ENCODE measurements at regions not wholly inside any gene's neighbourhood (a gene's known extent, or its start where the extent isn't known, plus 50 kb on each side); places are given as distances from the start of the nearest gene placed in this dataset.

DNA sequence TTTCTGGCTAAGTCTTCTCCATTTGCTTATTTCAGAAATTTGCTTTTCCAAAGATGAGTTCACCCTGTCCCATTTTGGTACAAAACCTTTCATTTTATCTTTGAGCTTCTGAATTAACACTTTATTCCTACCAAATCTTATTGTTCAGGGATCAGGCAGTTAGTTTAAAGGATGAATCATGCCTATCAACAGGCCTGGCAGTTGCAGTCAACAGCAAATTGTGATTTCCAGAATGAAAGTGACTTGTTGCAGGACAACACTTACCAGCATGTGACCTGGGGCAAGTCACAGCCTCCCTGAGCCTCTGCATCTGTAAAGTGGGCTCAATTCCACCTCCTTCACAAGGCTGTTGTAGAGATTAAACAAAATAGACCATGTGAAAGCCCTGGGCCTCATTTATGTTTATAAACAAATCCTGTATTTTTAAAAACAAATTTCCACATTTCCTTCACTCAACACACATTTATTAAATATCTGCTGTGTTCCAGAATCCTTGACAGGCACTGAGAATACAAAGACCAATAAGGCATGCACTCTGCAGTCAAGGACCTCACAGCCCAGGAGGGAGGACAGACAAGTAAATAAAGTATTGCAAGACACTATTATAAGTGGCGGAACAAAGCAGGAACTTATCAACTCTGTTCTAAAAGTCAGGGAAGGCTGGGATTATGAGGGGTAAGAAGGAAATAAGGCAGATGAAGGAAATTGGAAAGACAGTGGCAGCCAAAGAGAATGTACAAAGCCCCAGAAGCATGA is 359.1 kb upstream of the IL12A start:
- no peaks in the 10 kb centered on the region for H3F3A ChIP-seq (ENCODE audit: insufficient read depth)
- no peak overlapping the region for H3K4me2 ChIP-seq (ENCODE audit: low read depth, low read length, poor library complexity, severe bottlenecking)
- TF ChIP-seq EZH2phosphoT487 (conservative IDR thresholded peaks at IDR 0.05; ENCODE audit: low read length): no peak
- TF ChIP-seq, protein P1, sequence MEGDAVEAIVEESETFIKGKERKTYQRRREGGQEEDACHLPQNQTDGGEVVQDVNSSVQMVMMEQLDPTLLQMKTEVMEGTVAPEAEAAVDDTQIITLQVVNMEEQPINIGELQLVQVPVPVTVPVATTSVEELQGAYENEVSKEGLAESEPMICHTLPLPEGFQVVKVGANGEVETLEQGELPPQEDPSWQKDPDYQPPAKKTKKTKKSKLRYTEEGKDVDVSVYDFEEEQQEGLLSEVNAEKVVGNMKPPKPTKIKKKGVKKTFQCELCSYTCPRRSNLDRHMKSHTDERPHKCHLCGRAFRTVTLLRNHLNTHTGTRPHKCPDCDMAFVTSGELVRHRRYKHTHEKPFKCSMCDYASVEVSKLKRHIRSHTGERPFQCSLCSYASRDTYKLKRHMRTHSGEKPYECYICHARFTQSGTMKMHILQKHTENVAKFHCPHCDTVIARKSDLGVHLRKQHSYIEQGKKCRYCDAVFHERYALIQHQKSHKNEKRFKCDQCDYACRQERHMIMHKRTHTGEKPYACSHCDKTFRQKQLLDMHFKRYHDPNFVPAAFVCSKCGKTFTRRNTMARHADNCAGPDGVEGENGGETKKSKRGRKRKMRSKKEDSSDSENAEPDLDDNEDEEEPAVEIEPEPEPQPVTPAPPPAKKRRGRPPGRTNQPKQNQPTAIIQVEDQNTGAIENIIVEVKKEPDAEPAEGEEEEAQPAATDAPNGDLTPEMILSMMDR (IDR thresholded peaks at IDR 0.05; ENCODE audit: insufficient read depth, low read length, poor library complexity, severe bottlenecking): no peak
- H3K36me3 ChIP-seq (ENCODE audit: low read length): no peaks in the 10 kb centered on the region
- H3K79me2 ChIP-seq (ENCODE audit: insufficient read depth, low read length): no peaks in the 10 kb centered on the region
- H3K9me2 ChIP-seq (replicated peaks; ENCODE audit: insufficient read depth, low read length): no peaks in the 10 kb centered on the region
- H3K27me3 ChIP-seq (ENCODE audit: low read length): no peaks in the 10 kb centered on the region
- no peak overlapping the region for H2AFZ ChIP-seq (ENCODE audit: low read depth, low read length, severe bottlenecking)
- no peak overlapping the region for H3K4me3 ChIP-seq (ENCODE audit: insufficient read depth, low read length, poor library complexity, severe bottlenecking)
- no peaks in the 10 kb centered on the region for H4K20me1 ChIP-seq (ENCODE audit: low read depth, low read length)
- H3K9me3 ChIP-seq (ENCODE audit: insufficient read depth, low read length): no peaks in the 10 kb centered on the region
- no peak overlapping the region for H3K27ac ChIP-seq (ENCODE audit: low read depth, low read length)
- H3K9ac ChIP-seq (ENCODE audit: low read length): no peak overlapping the region

DNA sequence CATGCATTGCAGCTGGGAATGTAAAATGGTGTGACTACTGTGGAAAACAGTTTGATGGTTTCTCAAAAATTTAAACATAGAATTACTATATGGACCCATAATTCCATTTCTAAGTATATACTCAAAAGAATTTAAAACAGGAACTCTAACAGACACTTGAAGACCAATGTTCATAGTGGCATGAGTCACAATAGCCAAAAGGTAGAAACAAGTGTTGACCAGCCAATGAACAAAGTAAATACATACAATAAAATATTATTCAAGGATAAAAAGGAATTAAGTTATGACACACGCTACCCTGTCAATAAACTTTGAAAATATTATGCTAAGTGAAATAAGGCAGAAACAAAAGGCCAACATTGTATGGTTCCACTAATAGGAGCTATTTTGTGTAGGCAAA is 357.4 kb upstream of the IL12A start:
- Histone ChIP-seq H3K36me3 (ENCODE audit: low read length) (no peaks in the 10 kb centered on the region), H3K79me2 (ENCODE audit: insufficient read depth, low read length) (no peaks in the 10 kb centered on the region), H3K27ac (ENCODE audit: low read depth, low read length) (no peak overlapping the region), H3K9me3 (ENCODE audit: insufficient read depth, low read length) (no peaks in the 10 kb centered on the region), H3K9me2 (replicated peaks; ENCODE audit: insufficient read depth, low read length) (no peaks in the 10 kb centered on the region), H4K20me1 (ENCODE audit: low read depth, low read length) (no peaks in the 10 kb centered on the region), H3K27me3 (ENCODE audit: low read length) (no peaks in the 10 kb centered on the region), H3K4me3 (ENCODE audit: insufficient read depth, low read length, poor library complexity, severe bottlenecking) (no peak overlapping the region), H3K9ac (ENCODE audit: low read length) (no peak overlapping the region), H3K4me2 (ENCODE audit: low read depth, low read length, poor library complexity, severe bottlenecking) (no peak overlapping the region), H2AFZ (ENCODE audit: low read depth, low read length, severe bottlenecking) (no peak overlapping the region), H3F3A (ENCODE audit: insufficient read depth) (no peaks in the 10 kb centered on the region)
- TF ChIP-seq, protein P1 (IDR thresholded peaks at IDR 0.05; ENCODE audit: insufficient read depth, low read length, poor library complexity, severe bottlenecking): no peak
- TF ChIP-seq EZH2phosphoT487 (conservative IDR thresholded peaks at IDR 0.05; ENCODE audit: low read length): no peak

DNA sequence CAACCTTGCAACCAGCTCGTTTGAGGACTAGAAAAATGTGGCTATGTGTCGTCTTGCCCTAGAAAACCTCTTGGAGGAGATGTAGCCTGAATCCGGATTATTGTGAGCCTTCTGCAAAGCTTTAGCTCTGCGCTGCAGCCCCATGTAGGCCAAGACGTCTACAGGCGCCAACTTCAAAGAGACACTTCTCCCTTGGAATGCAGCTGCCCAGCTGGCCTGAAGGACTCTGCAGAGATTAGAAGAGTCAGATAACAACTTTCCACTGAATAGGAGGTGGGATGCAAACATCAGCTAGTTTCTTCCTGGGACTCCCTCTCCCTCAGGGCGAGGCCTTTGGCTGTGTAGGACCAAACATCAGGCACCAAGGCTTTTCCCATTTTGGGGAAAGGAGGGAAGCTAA is 356.5 kb upstream of the IL12A start:
- H3K79me2 ChIP-seq (ENCODE audit: insufficient read depth, low read length): no peaks in the 10 kb centered on the region
- no peaks in the 10 kb centered on the region for H3K27me3 ChIP-seq (ENCODE audit: low read length)
- no peaks in the 10 kb centered on the region for H3K36me3 ChIP-seq (ENCODE audit: low read length)
- no peak overlapping the region for H3K4me3 ChIP-seq (ENCODE audit: insufficient read depth, low read length, poor library complexity, severe bottlenecking)
- no peaks in the 10 kb centered on the region for H3K9me2 ChIP-seq (replicated peaks; ENCODE audit: insufficient read depth, low read length)
- no peaks in the 10 kb centered on the region for H3F3A ChIP-seq (ENCODE audit: insufficient read depth)
- TF ChIP-seq, protein P1 (IDR thresholded peaks at IDR 0.05; ENCODE audit: insufficient read depth, low read length, poor library complexity, severe bottlenecking): no peak
- no peak for TF ChIP-seq EZH2phosphoT487 (conservative IDR thresholded peaks at IDR 0.05; ENCODE audit: low read length)
- H3K9ac ChIP-seq (ENCODE audit: low read length): no peak overlapping the region
- no peaks in the 10 kb centered on the region for H3K9me3 ChIP-seq (ENCODE audit: insufficient read depth, low read length)
- no peak overlapping the region for H2AFZ ChIP-seq (ENCODE audit: low read depth, low read length, severe bottlenecking)
- no peak overlapping the region for H3K27ac ChIP-seq (ENCODE audit: low read depth, low read length)
- no peak overlapping the region for H3K4me2 ChIP-seq (ENCODE audit: low read depth, low read length, poor library complexity, severe bottlenecking)
- H4K20me1 ChIP-seq (ENCODE audit: low read depth, low read length): no peaks in the 10 kb centered on the region

Measured in SU-DHL-6 (cell line).